ENCODE measurements at regions not wholly inside any gene's neighbourhood (a gene's known extent, or its start where the extent isn't known, plus 50 kb on each side); places are given as distances from the start of the nearest gene placed in this dataset.

GRCh38 chr13:33691980-33692379 lies 126.0 kb upstream of the RFC3 start:
- no peak for DNase-seq (ENCODE audit: extremely low spot score)
- ChIA-PET POLR2A (interaction anchor here (0.6 kb wide), 1 partner anchor 473 kb away, joined by 7 read pairs; no protein-coding TSS in a partner anchor), CTCF (interaction anchor here (0.9 kb wide), 1 partner anchor 25 kb away, joined by 3 read pairs; no protein-coding TSS in a partner anchor)
- TF ChIP-seq CTCF (IDR thresholded peaks at IDR 0.05; ENCODE audit: control extremely low read depth, extremely low read depth, low read depth, missing control alignments): no peak

GRCh38 chr13:33692531-33692930 lies 125.4 kb upstream of the RFC3 start:
- ChIA-PET POLR2A (no interaction called here), CTCF (interaction anchor here (2.2 to 3.0 kb wide), 2 partner anchors 12 to 15 kb away, joined by 7 to 15 read pairs; no protein-coding TSS in a partner anchor)
- TF ChIP-seq CTCF (IDR thresholded peaks at IDR 0.05; ENCODE audit: control extremely low read depth, extremely low read depth, low read depth, missing control alignments): no peak
- no peak for DNase-seq (ENCODE audit: extremely low spot score)

- ChIA-PET POLR2A (no interaction called here), CTCF (interaction anchor here (0.8 to 3.0 kb wide), 5 partner anchors 13 to 466 kb away, joined by 3 to 15 read pairs (median 3); no protein-coding TSS in a partner anchor)
- no peak for DNase-seq (ENCODE audit: extremely low spot score)
- TF ChIP-seq CTCF (IDR thresholded peaks at IDR 0.05; ENCODE audit: control extremely low read depth, extremely low read depth, low read depth, missing control alignments): no peak
Measured at GRCh38 chr13:33694546-33694945, 123.4 kb upstream of the RFC3 start.

GRCh38 chr13:33696530-33696929 lies 121.4 kb upstream of the RFC3 start:
- POLR2A ChIA-PET: no interaction called here
- no peak for TF ChIP-seq CTCF (IDR thresholded peaks at IDR 0.05; ENCODE audit: control extremely low read depth, extremely low read depth, low read depth, missing control alignments)
- no peak for DNase-seq (ENCODE audit: extremely low spot score)
- CTCF ChIA-PET: interaction anchor here (1.0 to 1.4 kb wide), 5 partner anchors 8 to 25 kb away, joined by 3 to 4 read pairs (median 4); no protein-coding TSS in a partner anchor

- CTCF ChIA-PET: no interaction called here
- no peak for DNase-seq (ENCODE audit: extremely low spot score)
- TF ChIP-seq CTCF (IDR thresholded peaks at IDR 0.05; ENCODE audit: control extremely low read depth, extremely low read depth, low read depth, missing control alignments): no peak
- POLR2A ChIA-PET: no interaction called here
Measured at GRCh38 chr13:33697926-33698325, 120.0 kb upstream of the RFC3 start.

- ChIA-PET POLR2A (no interaction called here), CTCF (interaction anchor here (0.9 to 2.4 kb wide), 6 partner anchors 10 to 165 kb away, joined by 3 to 10 read pairs (median 6); no protein-coding TSS in a partner anchor)
- no peak for TF ChIP-seq CTCF (IDR thresholded peaks at IDR 0.05; ENCODE audit: control extremely low read depth, extremely low read depth, low read depth, missing control alignments)
- DNase-seq (ENCODE audit: extremely low spot score): no peak
Measured at GRCh38 chr13:33707449-33707848, 110.5 kb upstream of the RFC3 start.
